MM.1S (cell line): ENCODE measurements at regions not wholly inside any gene's neighbourhood (a gene's known extent, or its start where the extent isn't known, plus 50 kb on each side); places are given as distances from the start of the nearest gene placed in this dataset.

ENCODE experiments used
- CTCF ChIP-seq: fragments of 300-600 bp; sonication (generic); IDR thresholded peaks from 2 replicates; pipeline ENCODE4 v1.5.1; 2016; ENCODE audit warnings: antibody characterized with exemption, low read length, mixed read lengths
- EZH2phosphoT487 ChIP-seq: fragments of 300-600 bp; sonication (generic); IDR thresholded peaks from 2 replicates; pipeline ENCODE4 v1.6.1; 2018; ENCODE audit warnings: antibody characterized with exemption, low read length

DNA sequence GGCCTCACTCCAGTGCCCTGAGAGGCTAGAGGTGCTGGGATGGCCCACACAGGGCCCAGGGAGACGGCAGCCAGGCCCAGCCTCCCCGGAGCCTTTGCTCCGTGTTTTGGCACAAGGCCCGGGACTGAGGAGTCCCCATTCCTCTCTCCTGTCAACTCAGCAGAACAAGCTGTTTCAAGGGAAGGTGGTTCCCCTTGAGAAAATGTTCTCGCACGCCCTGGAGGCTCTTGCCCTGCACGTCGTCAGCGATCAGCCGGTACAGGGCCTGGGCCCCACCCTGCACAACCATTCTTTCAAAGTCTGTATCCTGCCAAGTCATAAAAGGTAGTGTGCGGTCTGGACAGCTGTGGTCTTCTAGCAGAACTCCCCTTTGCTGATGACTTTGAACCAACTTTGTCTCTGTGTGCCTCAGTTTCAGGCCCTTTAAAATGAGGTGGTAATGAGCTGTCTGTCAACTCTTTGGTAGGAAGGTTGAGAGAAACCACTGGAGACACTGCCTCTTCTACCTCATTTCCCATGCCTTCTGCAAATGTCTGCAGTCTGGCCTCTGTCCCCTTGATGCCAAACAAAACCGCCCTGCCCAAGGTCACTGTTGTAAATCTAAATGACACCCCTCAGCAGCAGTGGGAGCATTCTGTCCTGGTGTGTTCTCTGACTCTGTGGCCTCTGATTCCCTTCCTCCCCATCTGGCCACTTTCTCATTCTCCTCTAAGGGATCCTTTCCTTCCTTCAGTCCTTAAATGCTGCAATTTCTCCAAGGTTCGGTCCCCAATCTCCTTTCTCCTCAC, 138.6 kb upstream of the JUN start:
- TF ChIP-seq CTCF (no peak), EZH2phosphoT487 (no peak)
